ENCODE measurements at regions not wholly inside any gene's neighbourhood (a gene's known extent, or its start where the extent isn't known, plus 50 kb on each side); places are given as distances from the start of the nearest gene placed in this dataset.

- H3K4me1 ChIP-seq (ENCODE audit: control insufficient read depth, insufficient read depth, low read length): no peaks in the 10 kb centered on the region
- no peaks in the 10 kb centered on the region for H3K36me3 ChIP-seq (ENCODE audit: control insufficient read depth in 2 of 2, insufficient read depth in 2 of 2, low read length in 1 of 2)
- H3K27ac ChIP-seq (ENCODE audit: control insufficient read depth, insufficient read depth): no peak overlapping the region
- H2AFZ ChIP-seq (ENCODE audit: control insufficient read depth, low read depth, low read length): no peak overlapping the region
- ChIA-PET CTCF (no interaction called here), SMC1A (ENCODE audit: uncharacterized antibody, unreplicated experiment) (no interaction called here), RAD21 (ENCODE audit: unreplicated experiment) (no interaction called here), POLR2A (no interaction called here)
- no peak overlapping the region for H3K4me3 ChIP-seq
- H3K4me2 ChIP-seq (ENCODE audit: control insufficient read depth, insufficient read depth): no peak overlapping the region
- H3K9me3 ChIP-seq (replicated peaks; ENCODE audit: control insufficient read depth, insufficient read depth, low read length): no peaks in the 10 kb centered on the region
- no peaks in the 10 kb centered on the region for H3K79me2 ChIP-seq (ENCODE audit: control insufficient read depth, insufficient read depth, low read length)
- intact Hi-C loops (cut with micrococcal nuclease; ENCODE audit: unreplicated experiment): no loop called here
- TF ChIP-seq, protein P1, sequence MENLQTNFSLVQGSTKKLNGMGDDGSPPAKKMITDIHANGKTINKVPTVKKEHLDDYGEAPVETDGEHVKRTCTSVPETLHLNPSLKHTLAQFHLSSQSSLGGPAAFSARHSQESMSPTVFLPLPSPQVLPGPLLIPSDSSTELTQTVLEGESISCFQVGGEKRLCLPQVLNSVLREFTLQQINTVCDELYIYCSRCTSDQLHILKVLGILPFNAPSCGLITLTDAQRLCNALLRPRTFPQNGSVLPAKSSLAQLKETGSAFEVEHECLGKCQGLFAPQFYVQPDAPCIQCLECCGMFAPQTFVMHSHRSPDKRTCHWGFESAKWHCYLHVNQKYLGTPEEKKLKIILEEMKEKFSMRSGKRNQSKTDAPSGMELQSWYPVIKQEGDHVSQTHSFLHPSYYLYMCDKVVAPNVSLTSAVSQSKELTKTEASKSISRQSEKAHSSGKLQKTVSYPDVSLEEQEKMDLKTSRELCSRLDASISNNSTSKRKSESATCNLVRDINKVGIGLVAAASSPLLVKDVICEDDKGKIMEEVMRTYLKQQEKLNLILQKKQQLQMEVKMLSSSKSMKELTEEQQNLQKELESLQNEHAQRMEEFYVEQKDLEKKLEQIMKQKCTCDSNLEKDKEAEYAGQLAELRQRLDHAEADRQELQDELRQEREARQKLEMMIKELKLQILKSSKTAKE (IDR thresholded peaks at IDR 0.05; ENCODE audit: low read depth, poor library complexity, severe bottlenecking): no peak
- no peak for TF ChIP-seq ELK1 (IDR thresholded peaks at IDR 0.05; ENCODE audit: low read depth, low read length)
- no peaks in the 10 kb centered on the region for H3K27me3 ChIP-seq (replicated peaks in 1 of 2; ENCODE audit: control insufficient read depth in 2 of 2, insufficient read depth in 2 of 2, low read length in 1 of 2)
- H3K9ac ChIP-seq (ENCODE audit: control insufficient read depth, insufficient read depth, low read length): no peak overlapping the region
- no peaks in the 10 kb centered on the region for H4K20me1 ChIP-seq (ENCODE audit: control insufficient read depth, insufficient read depth)
- no TSS peak for BruUV-seq (replicated peaks)
- DNase-seq (ENCODE audit: low read depth, low spot score): no peak
- ATAC-seq: no peak
- in situ Hi-C loops (cut with MboI): no loop called here
- no peak for FAIRE-seq
Measured at GRCh38 chr16:59645194-59645593, 911.1 kb upstream of the GOT2 start.

DNA sequence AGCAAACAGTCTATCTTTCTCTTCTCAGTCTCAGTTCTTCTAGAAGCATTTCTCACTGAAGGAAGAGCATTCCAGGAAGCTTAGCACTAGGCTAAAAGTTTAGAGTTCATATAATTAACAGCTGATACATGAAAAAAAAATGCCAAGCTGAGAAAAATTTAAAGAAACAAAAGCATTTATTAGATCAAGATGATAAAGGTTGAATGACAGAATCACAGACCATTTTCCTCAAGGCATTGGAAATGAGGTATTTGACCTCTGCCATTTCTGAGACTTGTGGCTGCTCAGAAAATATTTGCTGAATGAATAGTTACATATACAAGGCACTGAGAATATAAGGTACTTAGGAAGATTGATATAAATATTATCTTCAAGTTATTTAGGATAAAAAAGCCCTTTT, 901.6 kb upstream of the GOT2 start:
- no peaks in the 10 kb centered on the region for H3K9me3 ChIP-seq (replicated peaks; ENCODE audit: control insufficient read depth, insufficient read depth, low read length)
- no TSS peak for BruUV-seq (replicated peaks)
- H3K4me2 ChIP-seq (ENCODE audit: control insufficient read depth, insufficient read depth): no peak overlapping the region
- ChIA-PET CTCF (no interaction called here), SMC1A (ENCODE audit: uncharacterized antibody, unreplicated experiment) (interaction anchor here (0.6 kb wide), 1 partner anchor 329 kb away, joined by 3 read pairs; no protein-coding TSS in a partner anchor), RAD21 (ENCODE audit: unreplicated experiment) (no interaction called here), POLR2A (interaction anchor here (0.6 kb wide), 1 partner anchor 1286 kb away, joined by 6 read pairs; no protein-coding TSS in a partner anchor)
- H3K27me3 ChIP-seq (replicated peaks in 1 of 2; ENCODE audit: control insufficient read depth in 2 of 2, insufficient read depth in 2 of 2, low read length in 1 of 2): no peaks in the 10 kb centered on the region
- H2AFZ ChIP-seq (ENCODE audit: control insufficient read depth, low read depth, low read length): no peak overlapping the region
- H4K20me1 ChIP-seq (ENCODE audit: control insufficient read depth, insufficient read depth): no peaks in the 10 kb centered on the region
- H3K4me3 ChIP-seq: no peak overlapping the region
- FAIRE-seq (no peak), DNase-seq (ENCODE audit: low read depth, low spot score) (no peak), ATAC-seq (no peak)
- in situ Hi-C loops (cut with MboI) (no loop called here), intact Hi-C loops (cut with micrococcal nuclease; ENCODE audit: unreplicated experiment) (no loop called here)
- H3K27ac ChIP-seq (ENCODE audit: control insufficient read depth, insufficient read depth): no peak overlapping the region
- no peaks in the 10 kb centered on the region for H3K36me3 ChIP-seq (ENCODE audit: control insufficient read depth in 2 of 2, insufficient read depth in 2 of 2, low read length in 1 of 2)
- H3K79me2 ChIP-seq (ENCODE audit: control insufficient read depth, insufficient read depth, low read length): no peaks in the 10 kb centered on the region
- H3K4me1 ChIP-seq (ENCODE audit: control insufficient read depth, insufficient read depth, low read length): no peaks in the 10 kb centered on the region
- H3K9ac ChIP-seq (ENCODE audit: control insufficient read depth, insufficient read depth, low read length): no peak overlapping the region
- TF ChIP-seq ZNF274 (IDR thresholded peaks at IDR 0.05; ENCODE audit: insufficient read depth, insufficient read length): no peak
- no peak for TF ChIP-seq NKRF (conservative IDR thresholded peaks at IDR 0.05)
- TF ChIP-seq, protein P2, sequence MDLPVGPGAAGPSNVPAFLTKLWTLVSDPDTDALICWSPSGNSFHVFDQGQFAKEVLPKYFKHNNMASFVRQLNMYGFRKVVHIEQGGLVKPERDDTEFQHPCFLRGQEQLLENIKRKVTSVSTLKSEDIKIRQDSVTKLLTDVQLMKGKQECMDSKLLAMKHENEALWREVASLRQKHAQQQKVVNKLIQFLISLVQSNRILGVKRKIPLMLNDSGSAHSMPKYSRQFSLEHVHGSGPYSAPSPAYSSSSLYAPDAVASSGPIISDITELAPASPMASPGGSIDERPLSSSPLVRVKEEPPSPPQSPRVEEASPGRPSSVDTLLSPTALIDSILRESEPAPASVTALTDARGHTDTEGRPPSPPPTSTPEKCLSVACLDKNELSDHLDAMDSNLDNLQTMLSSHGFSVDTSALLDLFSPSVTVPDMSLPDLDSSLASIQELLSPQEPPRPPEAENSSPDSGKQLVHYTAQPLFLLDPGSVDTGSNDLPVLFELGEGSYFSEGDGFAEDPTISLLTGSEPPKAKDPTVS (IDR thresholded peaks at IDR 0.05; ENCODE audit: low read depth, low read length): no peak
- no peak for TF ChIP-seq ATF7 (IDR thresholded peaks at IDR 0.05; ENCODE audit: low read depth)
- TF ChIP-seq, protein P3, sequence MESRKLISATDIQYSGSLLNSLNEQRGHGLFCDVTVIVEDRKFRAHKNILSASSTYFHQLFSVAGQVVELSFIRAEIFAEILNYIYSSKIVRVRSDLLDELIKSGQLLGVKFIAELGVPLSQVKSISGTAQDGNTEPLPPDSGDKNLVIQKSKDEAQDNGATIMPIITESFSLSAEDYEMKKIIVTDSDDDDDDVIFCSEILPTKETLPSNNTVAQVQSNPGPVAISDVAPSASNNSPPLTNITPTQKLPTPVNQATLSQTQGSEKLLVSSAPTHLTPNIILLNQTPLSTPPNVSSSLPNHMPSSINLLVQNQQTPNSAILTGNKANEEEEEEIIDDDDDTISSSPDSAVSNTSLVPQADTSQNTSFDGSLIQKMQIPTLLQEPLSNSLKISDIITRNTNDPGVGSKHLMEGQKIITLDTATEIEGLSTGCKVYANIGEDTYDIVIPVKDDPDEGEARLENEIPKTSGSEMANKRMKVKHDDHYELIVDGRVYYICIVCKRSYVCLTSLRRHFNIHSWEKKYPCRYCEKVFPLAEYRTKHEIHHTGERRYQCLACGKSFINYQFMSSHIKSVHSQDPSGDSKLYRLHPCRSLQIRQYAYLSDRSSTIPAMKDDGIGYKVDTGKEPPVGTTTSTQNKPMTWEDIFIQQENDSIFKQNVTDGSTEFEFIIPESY (IDR thresholded peaks at IDR 0.05): no peak
- TF ChIP-seq MEF2B (IDR thresholded peaks at IDR 0.05; ENCODE audit: partially characterized antibody, poor library complexity, severe bottlenecking): no peak
- no peak for TF ChIP-seq RAD51 (IDR thresholded peaks at IDR 0.05)
- TF ChIP-seq RCOR1 (conservative IDR thresholded peaks at IDR 0.05; ENCODE audit: low read depth, low read length): no peak
